ENCODE measurements at regions not wholly inside any gene's neighbourhood (a gene's known extent, or its start where the extent isn't known, plus 50 kb on each side); places are given as distances from the start of the nearest gene placed in this dataset.

DNA sequence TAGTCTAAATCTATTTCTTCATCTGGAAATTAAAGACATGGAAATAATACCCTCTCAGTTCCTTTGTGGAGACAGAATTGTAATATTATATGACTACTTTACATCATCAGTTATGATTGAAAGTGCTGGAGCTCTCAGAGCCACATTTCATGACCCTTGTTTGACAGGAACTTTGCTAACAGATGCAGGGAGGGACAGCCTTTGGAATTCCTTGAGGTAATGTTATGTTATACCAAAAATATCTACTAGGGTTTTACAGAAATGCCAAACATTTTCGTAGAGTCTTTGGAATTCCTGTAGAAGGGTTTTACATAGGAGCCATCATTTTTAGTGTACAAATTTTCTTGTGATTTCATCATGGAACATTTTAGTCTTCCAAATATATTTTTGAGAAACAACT is 57.4 kb upstream of the ADAMTS5 start:
- POLR2A ChIA-PET, result no interaction called here
- Mint-ChIP-seq H3K4me1 (peaks cover 42% of the 10 kb centered on the region), H3K36me3 (no peaks in the 10 kb centered on the region), H3K27ac (no peak overlapping the region), H3K27me3 (ENCODE audit: low read depth) (no peaks in the 10 kb centered on the region), H3K9me3 (no peaks in the 10 kb centered on the region), H3K4me3 (no peak overlapping the region)
- DNase-seq (ENCODE audit: low spot score) (no peak), ATAC-seq (no peak)
- TF ChIP-seq, protein P1, sequence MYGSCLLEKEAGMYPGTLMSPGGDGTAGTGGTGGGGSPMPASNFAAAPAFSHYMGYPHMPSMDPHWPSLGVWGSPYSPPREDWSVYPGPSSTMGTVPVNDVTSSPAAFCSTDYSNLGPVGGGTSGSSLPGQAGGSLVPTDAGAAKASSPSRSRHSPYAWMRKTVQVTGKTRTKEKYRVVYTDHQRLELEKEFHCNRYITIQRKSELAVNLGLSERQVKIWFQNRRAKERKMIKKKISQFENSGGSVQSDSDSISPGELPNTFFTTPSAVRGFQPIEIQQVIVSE (CRISPR knock-in tag; IDR thresholded peaks at IDR 0.05; ENCODE audit: borderline replicate concordance), result no peak
- TF ChIP-seq, protein P2, sequence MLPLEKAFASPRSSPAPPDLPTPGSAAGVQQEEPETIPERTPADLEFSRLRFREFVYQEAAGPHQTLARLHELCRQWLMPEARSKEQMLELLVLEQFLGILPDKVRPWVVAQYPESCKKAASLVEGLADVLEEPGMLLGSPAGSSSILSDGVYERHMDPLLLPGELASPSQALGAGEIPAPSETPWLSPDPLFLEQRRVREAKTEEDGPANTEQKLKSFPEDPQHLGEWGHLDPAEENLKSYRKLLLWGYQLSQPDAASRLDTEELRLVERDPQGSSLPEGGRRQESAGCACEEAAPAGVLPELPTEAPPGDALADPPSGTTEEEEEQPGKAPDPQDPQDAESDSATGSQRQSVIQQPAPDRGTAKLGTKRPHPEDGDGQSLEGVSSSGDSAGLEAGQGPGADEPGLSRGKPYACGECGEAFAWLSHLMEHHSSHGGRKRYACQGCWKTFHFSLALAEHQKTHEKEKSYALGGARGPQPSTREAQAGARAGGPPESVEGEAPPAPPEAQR (CRISPR knock-in tag; IDR thresholded peaks at IDR 0.05), result no peak
- TF ChIP-seq, protein P3, sequence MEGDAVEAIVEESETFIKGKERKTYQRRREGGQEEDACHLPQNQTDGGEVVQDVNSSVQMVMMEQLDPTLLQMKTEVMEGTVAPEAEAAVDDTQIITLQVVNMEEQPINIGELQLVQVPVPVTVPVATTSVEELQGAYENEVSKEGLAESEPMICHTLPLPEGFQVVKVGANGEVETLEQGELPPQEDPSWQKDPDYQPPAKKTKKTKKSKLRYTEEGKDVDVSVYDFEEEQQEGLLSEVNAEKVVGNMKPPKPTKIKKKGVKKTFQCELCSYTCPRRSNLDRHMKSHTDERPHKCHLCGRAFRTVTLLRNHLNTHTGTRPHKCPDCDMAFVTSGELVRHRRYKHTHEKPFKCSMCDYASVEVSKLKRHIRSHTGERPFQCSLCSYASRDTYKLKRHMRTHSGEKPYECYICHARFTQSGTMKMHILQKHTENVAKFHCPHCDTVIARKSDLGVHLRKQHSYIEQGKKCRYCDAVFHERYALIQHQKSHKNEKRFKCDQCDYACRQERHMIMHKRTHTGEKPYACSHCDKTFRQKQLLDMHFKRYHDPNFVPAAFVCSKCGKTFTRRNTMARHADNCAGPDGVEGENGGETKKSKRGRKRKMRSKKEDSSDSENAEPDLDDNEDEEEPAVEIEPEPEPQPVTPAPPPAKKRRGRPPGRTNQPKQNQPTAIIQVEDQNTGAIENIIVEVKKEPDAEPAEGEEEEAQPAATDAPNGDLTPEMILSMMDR (IDR thresholded peaks at IDR 0.05), result no peak
- TF ChIP-seq, protein P4, sequence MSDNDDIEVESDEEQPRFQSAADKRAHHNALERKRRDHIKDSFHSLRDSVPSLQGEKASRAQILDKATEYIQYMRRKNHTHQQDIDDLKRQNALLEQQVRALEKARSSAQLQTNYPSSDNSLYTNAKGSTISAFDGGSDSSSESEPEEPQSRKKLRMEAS (CRISPR knock-in tag; IDR thresholded peaks at IDR 0.05), result no peak
- TF ChIP-seq CREM (CRISPR knock-in tag; IDR thresholded peaks at IDR 0.05) (no peak), ZNF232 (CRISPR knock-in tag; IDR thresholded peaks at IDR 0.05) (no peak), SP1 (CRISPR knock-in tag; conservative IDR thresholded peaks at IDR 0.05) (no peak), RORB (CRISPR knock-in tag; IDR thresholded peaks at IDR 0.05) (no peak), ELF4 (CRISPR knock-in tag; IDR thresholded peaks at IDR 0.05; ENCODE audit: low read depth) (no peak), TEAD4 (CRISPR knock-in tag; IDR thresholded peaks at IDR 0.05) (no peak), ZNF263 (CRISPR knock-in tag; IDR thresholded peaks at IDR 0.05; ENCODE audit: low read depth) (no peak), NFE2L1 (CRISPR knock-in tag; IDR thresholded peaks at IDR 0.05) (no peak), NFYB (CRISPR knock-in tag; conservative IDR thresholded peaks at IDR 0.05; ENCODE audit: low read depth) (no peak), ATF1 (CRISPR knock-in tag; IDR thresholded peaks at IDR 0.05) (no peak), CREB1 (CRISPR knock-in tag; IDR thresholded peaks at IDR 0.05) (no peak), NR2C2 (CRISPR knock-in tag; IDR thresholded peaks at IDR 0.05) (no peak), RELA (CRISPR knock-in tag; IDR thresholded peaks at IDR 0.05; ENCODE audit: borderline replicate concordance) (no peak), GTF2I (CRISPR knock-in tag; conservative IDR thresholded peaks at IDR 0.05) (no peak)
- TF ChIP-seq, protein P5, sequence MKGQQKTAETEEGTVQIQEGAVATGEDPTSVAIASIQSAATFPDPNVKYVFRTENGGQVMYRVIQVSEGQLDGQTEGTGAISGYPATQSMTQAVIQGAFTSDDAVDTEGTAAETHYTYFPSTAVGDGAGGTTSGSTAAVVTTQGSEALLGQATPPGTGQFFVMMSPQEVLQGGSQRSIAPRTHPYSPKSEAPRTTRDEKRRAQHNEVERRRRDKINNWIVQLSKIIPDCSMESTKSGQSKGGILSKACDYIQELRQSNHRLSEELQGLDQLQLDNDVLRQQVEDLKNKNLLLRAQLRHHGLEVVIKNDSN (CRISPR knock-in tag; IDR thresholded peaks at IDR 0.05), result no peak
- TF ChIP-seq, protein P6, sequence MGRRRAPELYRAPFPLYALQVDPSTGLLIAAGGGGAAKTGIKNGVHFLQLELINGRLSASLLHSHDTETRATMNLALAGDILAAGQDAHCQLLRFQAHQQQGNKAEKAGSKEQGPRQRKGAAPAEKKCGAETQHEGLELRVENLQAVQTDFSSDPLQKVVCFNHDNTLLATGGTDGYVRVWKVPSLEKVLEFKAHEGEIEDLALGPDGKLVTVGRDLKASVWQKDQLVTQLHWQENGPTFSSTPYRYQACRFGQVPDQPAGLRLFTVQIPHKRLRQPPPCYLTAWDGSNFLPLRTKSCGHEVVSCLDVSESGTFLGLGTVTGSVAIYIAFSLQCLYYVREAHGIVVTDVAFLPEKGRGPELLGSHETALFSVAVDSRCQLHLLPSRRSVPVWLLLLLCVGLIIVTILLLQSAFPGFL (CRISPR knock-in tag; IDR thresholded peaks at IDR 0.05; ENCODE audit: borderline replicate concordance), result no peak
- CTCF ChIA-PET, result no interaction called here

DNA sequence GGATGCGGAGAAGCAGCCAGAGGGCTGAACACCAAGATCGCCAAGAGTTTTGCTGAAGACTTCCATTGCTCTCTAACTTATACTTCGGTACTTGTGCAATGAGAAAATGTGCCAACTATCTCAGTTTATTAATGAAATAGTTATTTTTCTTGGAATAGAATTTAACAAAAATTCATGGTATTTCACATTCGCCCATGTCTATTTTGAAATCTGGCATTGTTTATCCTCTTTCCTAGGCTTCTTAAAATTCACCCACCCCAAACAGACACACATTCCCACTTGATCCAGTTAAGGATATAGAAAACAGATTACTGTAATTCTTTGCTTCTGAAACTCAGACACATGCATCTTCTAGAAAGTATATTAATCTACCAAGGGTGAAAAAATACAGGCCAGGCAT is 56.3 kb upstream of the ADAMTS5 start:
- no peak for ATAC-seq
- H3K36me3 Mint-ChIP-seq, result no peaks in the 10 kb centered on the region
- no peaks in the 10 kb centered on the region for H3K27me3 Mint-ChIP-seq (ENCODE audit: low read depth)
- H3K27ac Mint-ChIP-seq, result no peak overlapping the region
- H3K9me3 Mint-ChIP-seq, result no peaks in the 10 kb centered on the region
- ChIA-PET POLR2A (no interaction called here), CTCF (no interaction called here)
- H3K4me3 Mint-ChIP-seq, result no peak overlapping the region
- peaks cover 53% of the 10 kb centered on the region for H3K4me1 Mint-ChIP-seq
- DNase-seq (ENCODE audit: low spot score), result no peak
- TF ChIP-seq, protein P7, sequence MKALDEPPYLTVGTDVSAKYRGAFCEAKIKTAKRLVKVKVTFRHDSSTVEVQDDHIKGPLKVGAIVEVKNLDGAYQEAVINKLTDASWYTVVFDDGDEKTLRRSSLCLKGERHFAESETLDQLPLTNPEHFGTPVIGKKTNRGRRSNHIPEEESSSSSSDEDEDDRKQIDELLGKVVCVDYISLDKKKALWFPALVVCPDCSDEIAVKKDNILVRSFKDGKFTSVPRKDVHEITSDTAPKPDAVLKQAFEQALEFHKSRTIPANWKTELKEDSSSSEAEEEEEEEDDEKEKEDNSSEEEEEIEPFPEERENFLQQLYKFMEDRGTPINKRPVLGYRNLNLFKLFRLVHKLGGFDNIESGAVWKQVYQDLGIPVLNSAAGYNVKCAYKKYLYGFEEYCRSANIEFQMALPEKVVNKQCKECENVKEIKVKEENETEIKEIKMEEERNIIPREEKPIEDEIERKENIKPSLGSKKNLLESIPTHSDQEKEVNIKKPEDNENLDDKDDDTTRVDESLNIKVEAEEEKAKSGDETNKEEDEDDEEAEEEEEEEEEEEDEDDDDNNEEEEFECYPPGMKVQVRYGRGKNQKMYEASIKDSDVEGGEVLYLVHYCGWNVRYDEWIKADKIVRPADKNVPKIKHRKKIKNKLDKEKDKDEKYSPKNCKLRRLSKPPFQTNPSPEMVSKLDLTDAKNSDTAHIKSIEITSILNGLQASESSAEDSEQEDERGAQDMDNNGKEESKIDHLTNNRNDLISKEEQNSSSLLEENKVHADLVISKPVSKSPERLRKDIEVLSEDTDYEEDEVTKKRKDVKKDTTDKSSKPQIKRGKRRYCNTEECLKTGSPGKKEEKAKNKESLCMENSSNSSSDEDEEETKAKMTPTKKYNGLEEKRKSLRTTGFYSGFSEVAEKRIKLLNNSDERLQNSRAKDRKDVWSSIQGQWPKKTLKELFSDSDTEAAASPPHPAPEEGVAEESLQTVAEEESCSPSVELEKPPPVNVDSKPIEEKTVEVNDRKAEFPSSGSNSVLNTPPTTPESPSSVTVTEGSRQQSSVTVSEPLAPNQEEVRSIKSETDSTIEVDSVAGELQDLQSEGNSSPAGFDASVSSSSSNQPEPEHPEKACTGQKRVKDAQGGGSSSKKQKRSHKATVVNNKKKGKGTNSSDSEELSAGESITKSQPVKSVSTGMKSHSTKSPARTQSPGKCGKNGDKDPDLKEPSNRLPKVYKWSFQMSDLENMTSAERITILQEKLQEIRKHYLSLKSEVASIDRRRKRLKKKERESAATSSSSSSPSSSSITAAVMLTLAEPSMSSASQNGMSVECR (CRISPR knock-in tag; IDR thresholded peaks at IDR 0.05; ENCODE audit: borderline replicate concordance), result no peak
- TF ChIP-seq MXD4 (CRISPR knock-in tag; IDR thresholded peaks at IDR 0.05; ENCODE audit: borderline replicate concordance) (no peak), HMGA2 (CRISPR knock-in tag; IDR thresholded peaks at IDR 0.05) (no peak), SMAD4 (CRISPR knock-in tag; IDR thresholded peaks at IDR 0.05) (no peak), NFYB (CRISPR knock-in tag; conservative IDR thresholded peaks at IDR 0.05; ENCODE audit: low read depth) (no peak), ZNF671 (CRISPR knock-in tag; IDR thresholded peaks at IDR 0.05) (no peak)
- TF ChIP-seq, protein P8, sequence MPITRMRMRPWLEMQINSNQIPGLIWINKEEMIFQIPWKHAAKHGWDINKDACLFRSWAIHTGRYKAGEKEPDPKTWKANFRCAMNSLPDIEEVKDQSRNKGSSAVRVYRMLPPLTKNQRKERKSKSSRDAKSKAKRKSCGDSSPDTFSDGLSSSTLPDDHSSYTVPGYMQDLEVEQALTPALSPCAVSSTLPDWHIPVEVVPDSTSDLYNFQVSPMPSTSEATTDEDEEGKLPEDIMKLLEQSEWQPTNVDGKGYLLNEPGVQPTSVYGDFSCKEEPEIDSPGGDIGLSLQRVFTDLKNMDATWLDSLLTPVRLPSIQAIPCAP (CRISPR knock-in tag; IDR thresholded peaks at IDR 0.05), result no peak
